ENCODE measurements at regions not wholly inside any gene's neighbourhood (a gene's known extent, or its start where the extent isn't known, plus 50 kb on each side); places are given as distances from the start of the nearest gene placed in this dataset.

DNA sequence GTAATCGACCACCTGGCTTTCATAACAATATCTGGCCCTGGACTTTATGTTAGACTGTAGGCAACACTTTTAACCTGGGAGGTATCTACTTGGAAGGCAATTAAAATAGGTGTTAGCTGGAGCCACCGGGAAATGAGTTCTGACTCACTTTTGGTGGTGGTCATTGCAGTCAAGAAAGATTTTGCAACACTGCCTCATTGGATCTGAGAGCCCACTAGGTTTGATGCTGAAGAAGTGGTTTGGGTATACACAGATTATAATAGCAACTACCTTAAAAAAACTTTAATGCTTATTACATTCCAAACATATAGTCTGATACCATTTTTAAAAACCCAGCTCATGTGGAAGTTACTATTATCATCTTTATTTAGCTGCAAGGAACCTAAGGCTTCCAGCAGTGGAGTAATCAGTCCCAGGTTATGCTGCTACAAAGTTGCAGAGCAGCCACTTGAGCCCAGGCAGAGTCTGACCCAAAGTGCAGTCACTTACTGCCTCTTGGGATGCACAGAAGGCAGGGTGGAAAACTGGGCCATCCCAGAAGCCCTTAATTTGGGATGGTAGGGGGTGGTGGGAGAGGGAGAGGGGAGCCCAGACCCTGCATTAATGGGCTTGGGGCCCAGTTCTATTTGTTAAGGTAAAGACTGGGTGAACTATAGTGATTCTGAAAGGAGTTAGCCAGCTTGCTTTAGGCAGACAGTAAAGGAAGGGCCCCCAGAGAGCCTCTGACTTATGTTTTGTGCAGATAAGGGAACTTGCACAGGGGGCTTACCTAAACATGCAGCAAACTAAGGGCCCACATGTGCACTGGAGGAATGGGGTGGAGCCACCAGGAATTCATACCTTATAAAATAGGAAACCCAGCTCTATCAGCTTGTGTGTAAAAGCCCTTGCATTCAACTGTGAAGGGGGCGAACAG is 149.4 kb downstream of the SNX19 start:
- Histone ChIP-seq H3K4me3 (no peak overlapping the region), H3K4me1 (no peaks in the 10 kb centered on the region), H3K9me3 (no peaks in the 10 kb centered on the region), H3K36me3 (ENCODE audit: low read depth, missing control alignments) (no peaks in the 10 kb centered on the region), H3K27me3 (no peaks in the 10 kb centered on the region), H3K27ac (no peak overlapping the region)
- WGBS, 2 donors: 72 to 78% methylated on average over 3 of the region's 3 CpGs
- TF ChIP-seq, protein P1, sequence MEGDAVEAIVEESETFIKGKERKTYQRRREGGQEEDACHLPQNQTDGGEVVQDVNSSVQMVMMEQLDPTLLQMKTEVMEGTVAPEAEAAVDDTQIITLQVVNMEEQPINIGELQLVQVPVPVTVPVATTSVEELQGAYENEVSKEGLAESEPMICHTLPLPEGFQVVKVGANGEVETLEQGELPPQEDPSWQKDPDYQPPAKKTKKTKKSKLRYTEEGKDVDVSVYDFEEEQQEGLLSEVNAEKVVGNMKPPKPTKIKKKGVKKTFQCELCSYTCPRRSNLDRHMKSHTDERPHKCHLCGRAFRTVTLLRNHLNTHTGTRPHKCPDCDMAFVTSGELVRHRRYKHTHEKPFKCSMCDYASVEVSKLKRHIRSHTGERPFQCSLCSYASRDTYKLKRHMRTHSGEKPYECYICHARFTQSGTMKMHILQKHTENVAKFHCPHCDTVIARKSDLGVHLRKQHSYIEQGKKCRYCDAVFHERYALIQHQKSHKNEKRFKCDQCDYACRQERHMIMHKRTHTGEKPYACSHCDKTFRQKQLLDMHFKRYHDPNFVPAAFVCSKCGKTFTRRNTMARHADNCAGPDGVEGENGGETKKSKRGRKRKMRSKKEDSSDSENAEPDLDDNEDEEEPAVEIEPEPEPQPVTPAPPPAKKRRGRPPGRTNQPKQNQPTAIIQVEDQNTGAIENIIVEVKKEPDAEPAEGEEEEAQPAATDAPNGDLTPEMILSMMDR (IDR thresholded peaks at IDR 0.05): no peak
- DNase-seq: peak; percentile 61
- intact Hi-C loops (cut with DNase I; ENCODE audit: low total_unique reads): no loop called here

DNA sequence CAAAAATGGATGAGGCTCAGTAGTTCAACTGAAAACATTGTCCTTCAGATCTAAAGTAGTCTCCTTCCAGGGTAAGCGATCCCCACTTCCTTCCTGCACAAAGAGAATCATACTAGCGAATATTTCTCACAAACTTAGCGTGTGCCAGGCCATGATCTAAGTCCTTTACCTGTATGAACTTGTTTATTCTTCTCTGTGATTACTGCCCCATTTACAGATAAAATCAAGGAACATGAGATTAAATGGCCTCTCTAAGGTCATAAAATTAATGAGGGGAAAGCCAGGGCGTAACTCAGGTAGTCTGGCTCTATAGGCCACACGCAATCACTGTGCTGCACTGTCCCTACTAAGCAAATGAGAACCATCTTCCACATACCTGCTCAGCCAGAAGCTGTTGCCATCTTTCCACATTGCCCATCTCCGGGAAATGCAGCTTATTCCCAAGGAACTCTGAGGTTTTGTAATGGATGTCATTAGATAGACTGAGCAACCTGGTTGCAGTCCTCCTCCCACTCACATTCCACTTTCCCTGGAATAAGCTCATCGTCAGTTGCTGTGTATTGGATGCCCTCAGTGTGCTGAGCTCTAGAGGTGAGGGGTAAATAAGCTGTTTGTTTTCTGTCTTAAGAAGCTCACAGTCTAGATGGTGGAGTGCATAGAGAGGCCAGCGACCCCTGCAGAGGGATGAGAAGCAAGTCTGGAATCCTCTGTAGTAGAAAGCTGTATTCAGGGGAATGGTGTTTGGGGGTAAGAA is 146.3 kb downstream of the SNX19 start:
- Histone ChIP-seq H3K27me3 (no peaks in the 10 kb centered on the region), H3K4me3 (no peak overlapping the region), H3K27ac (no peak overlapping the region), H3K36me3 (ENCODE audit: low read depth, missing control alignments) (no peaks in the 10 kb centered on the region), H3K9me3 (no peaks in the 10 kb centered on the region), H3K4me1 (no peaks in the 10 kb centered on the region)
- WGBS, 2 donors: 83 to 93% methylated on average over 8 of the region's 8 CpGs
- intact Hi-C loops (cut with DNase I; ENCODE audit: low total_unique reads): no loop called here
- TF ChIP-seq, protein P1 (IDR thresholded peaks at IDR 0.05): no peak
- no peak for TF ChIP-seq POLR2A (IDR thresholded peaks at IDR 0.05)
- no peak for DNase-seq

DNA sequence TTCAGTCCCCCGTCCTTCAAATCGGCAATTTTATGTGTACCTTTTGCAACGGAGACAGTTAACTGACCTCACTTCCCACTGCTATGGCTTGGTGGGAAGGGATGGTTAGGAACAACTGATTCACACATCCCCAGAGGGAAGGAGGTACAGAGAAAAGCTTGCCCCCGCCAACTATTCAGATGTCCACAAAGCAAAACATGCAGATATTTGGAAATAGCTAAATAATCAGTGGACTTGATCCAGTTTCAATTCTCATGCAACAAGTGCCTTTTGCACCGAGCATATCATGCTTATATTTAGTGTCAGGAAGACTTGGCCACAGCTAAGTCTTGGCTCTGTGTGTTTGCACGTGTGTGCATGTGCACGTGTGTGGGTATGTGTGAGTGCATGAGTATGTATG is 144.6 kb downstream of the SNX19 start:
- H3K27ac ChIP-seq: no peak overlapping the region
- DNase-seq: no peak
- no peak overlapping the region for H3K4me3 ChIP-seq
- no peaks in the 10 kb centered on the region for H3K4me1 ChIP-seq
- H3K27me3 ChIP-seq: no peaks in the 10 kb centered on the region
- WGBS, 2 donors: 60 to 73% methylated on average over 7 of the region's 7 CpGs
- H3K9me3 ChIP-seq: no peaks in the 10 kb centered on the region
- TF ChIP-seq POLR2A (IDR thresholded peaks at IDR 0.05): no peak
- TF ChIP-seq, protein P1 (IDR thresholded peaks at IDR 0.05): no peak
- intact Hi-C loops (cut with DNase I; ENCODE audit: low total_unique reads): no loop called here
- H3K36me3 ChIP-seq (ENCODE audit: low read depth, missing control alignments): no peaks in the 10 kb centered on the region

DNA sequence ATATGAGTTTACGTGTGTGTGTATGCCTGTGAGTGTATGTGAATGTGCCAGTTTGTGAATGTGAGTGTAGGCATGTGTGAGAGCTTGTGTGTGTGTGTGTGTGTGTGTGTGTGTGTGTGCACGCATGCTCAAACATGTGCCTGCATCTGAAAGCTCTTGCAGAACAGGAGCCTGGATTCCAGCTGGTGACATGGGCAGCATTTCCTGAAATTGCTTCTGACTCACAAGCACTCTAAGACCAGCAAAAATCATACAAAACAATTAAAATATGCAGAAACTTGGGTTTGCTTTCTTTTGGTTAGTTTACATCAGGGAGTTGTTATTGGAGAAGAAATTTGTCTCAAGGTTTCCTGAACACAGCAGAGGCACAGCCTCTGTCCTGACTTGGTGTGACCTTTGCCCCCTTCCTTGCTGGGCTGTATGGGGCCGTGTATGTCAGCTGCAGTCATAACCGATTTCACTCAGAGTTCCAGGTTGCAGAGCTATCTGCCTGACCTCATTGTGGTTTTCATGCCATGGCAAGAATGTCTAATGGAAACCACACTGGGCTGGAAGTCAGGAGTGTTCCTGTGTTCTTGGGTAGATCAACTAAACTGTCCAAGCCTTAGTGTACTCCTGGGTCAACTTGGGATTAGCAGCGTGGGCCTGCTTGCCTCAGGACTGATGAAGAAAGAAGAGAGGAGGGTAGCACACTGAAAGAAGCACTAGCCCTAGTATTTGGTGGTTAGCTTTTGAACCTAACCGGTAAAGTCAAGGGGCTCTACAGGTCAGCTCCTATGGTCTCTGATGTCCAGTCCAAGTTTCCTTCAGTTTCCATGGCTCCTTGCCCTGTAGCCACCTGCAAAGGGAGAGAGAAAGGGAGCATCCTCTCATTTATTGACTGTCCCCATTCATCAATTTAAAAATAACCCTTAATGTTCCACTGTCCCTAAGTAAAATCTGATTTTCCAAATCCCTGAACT is 143.7 kb downstream of the SNX19 start:
- Histone ChIP-seq H3K27me3 (no peaks in the 10 kb centered on the region), H3K9me3 (no peaks in the 10 kb centered on the region), H3K36me3 (ENCODE audit: low read depth, missing control alignments) (no peaks in the 10 kb centered on the region), H3K27ac (no peak overlapping the region), H3K4me1 (no peaks in the 10 kb centered on the region), H3K4me3 (no peak overlapping the region)
- intact Hi-C loops (cut with DNase I; ENCODE audit: low total_unique reads): no loop called here
- no peak for DNase-seq
- TF ChIP-seq, protein P1 (IDR thresholded peaks at IDR 0.05): no peak
- TF ChIP-seq POLR2A (IDR thresholded peaks at IDR 0.05): no peak
- 54 to 56% methylated on average over 6 of the region's 6 CpGs for WGBS, 2 donors
